ENCODE measurements at regions not wholly inside any gene's neighbourhood (a gene's known extent, or its start where the extent isn't known, plus 50 kb on each side); places are given as distances from the start of the nearest gene placed in this dataset.
"Not testable (repeated sequence)": the region's sequence is repeated elsewhere in the genome, so short reads cannot be mapped to it uniquely, and the experiment has no call there.

DNA sequence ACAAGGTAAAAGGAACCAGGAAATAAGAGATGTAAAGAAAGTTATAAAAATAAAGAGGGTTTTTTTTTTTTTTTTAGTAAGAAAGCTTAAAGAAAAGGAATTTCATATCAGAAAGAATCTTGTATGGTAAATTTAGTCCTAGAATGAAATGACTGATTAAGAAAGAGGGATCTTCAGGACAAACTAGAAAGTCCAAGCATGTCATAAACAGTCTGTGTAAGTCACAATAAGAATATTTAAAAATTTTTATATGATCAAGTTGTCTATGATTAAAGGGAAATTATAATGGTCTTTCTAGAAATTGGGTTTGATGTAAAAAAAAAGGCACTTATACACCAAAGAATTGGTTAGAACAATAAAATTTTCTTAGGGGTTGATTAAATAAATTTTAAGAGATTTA lies 289.5 kb downstream of the XPNPEP1 start:
- DNase-seq, result no peak
- H3K4me2 ChIP-seq (ENCODE audit: unreplicated experiment), result no peak overlapping the region
- H4K20me1 ChIP-seq (ENCODE audit: insufficient read depth), result no peaks in the 10 kb centered on the region
- TF ChIP-seq EZH2phosphoT487 (IDR thresholded peaks at IDR 0.05; ENCODE audit: insufficient read depth, low read depth) (no peak), EZH2 (IDR thresholded peaks at IDR 0.05; ENCODE audit: insufficient read depth, poor library complexity, severe bottlenecking) (no peak)
- H3K36me3 ChIP-seq (ENCODE audit: low read depth), result no peaks in the 10 kb centered on the region
- no peak overlapping the region for H3K27ac ChIP-seq
- H3K4me3 ChIP-seq, result no peak overlapping the region
- H3K9me3 ChIP-seq (ENCODE audit: low read depth), result no peaks in the 10 kb centered on the region
- no peaks in the 10 kb centered on the region for H3F3A ChIP-seq (ENCODE audit: insufficient read depth)
- in situ Hi-C loops (cut with MboI), result no loop called here
- no peaks in the 10 kb centered on the region for H3K9me2 ChIP-seq (ENCODE audit: insufficient read depth)
- no peaks in the 10 kb centered on the region for H3K79me2 ChIP-seq (ENCODE audit: insufficient read depth)
- no peaks in the 10 kb centered on the region for H3K4me1 ChIP-seq (ENCODE audit: insufficient read depth)
- no peak overlapping the region for H3K9ac ChIP-seq
- no peak overlapping the region for H2AFZ ChIP-seq
- no peaks in the 10 kb centered on the region for H3K27me3 ChIP-seq (replicated peaks; ENCODE audit: insufficient read depth)

DNA sequence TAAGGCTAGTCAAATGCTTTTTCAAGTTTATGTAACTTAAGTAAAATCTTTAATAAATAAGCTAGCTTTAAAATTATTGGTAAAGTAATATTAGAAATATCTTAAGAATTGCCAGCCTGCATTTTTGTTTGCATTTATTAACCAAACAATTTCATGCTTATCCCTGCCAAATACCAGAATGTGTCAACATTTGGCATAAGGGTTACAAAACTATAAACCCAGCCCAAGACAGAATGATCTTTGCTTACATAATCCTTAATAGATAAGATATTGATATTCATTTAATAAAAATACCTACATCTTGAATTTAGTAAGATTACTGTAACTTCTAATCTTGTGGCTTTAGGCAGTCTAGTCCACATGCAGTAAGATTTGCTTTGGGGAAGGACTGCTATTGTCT lies 290.3 kb downstream of the XPNPEP1 start:
- H3K79me2 ChIP-seq (ENCODE audit: insufficient read depth); H3F3A ChIP-seq (ENCODE audit: insufficient read depth); H3K4me1 ChIP-seq (ENCODE audit: insufficient read depth); H3K27me3 ChIP-seq (replicated peaks; ENCODE audit: insufficient read depth); H3K4me2 ChIP-seq (ENCODE audit: unreplicated experiment); H4K20me1 ChIP-seq (ENCODE audit: insufficient read depth); H3K9me2 ChIP-seq (ENCODE audit: insufficient read depth); H3K4me3 ChIP-seq; H3K9ac ChIP-seq; H3K36me3 ChIP-seq (ENCODE audit: low read depth); in situ Hi-C loops (cut with MboI); H2AFZ ChIP-seq; H3K9me3 ChIP-seq (ENCODE audit: low read depth); DNase-seq; H3K27ac ChIP-seq: not testable (repeated sequence)

DNA sequence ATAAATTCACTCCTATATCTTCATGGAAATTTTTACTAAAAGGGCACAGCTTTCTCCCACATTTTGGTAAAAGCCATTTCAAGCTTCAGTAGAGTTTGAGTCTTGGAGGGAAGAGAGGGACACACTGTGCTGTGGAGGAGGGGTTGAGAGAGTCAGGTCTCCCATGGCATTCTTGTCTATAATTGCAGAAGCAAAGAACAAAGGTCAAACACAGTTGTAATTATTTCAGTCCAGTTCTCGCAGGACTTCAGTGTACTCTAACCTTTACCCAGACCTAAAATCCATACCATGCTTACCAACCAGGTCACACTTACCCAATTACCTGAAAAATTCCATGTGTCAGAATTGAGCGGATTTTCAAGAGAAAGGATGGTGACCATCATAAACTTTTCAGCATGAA lies 298.4 kb downstream of the XPNPEP1 start:
- 15 to 19% methylated on average over 2 of the region's 2 CpGs for WGBS, 2 experiments (ENCODE audit: low coverage in 1 of 2, low lambda C conversion rate in 2 of 2, missing lambda C conversion rate in 2 of 2)
- no peak overlapping the region for H3K4me2 ChIP-seq (ENCODE audit: unreplicated experiment)
- no peaks in the 10 kb centered on the region for H3K27me3 ChIP-seq (replicated peaks; ENCODE audit: insufficient read depth)
- no peaks in the 10 kb centered on the region for H3K9me2 ChIP-seq (ENCODE audit: insufficient read depth)
- H3F3A ChIP-seq (ENCODE audit: insufficient read depth), result no peaks in the 10 kb centered on the region
- H3K79me2 ChIP-seq (ENCODE audit: insufficient read depth), result no peaks in the 10 kb centered on the region
- H4K20me1 ChIP-seq (ENCODE audit: insufficient read depth), result no peaks in the 10 kb centered on the region
- no peak overlapping the region for H3K9ac ChIP-seq
- no peak overlapping the region for H3K27ac ChIP-seq
- no peaks in the 10 kb centered on the region for H3K9me3 ChIP-seq (ENCODE audit: low read depth)
- in situ Hi-C loops (cut with MboI), result no loop called here
- H2AFZ ChIP-seq, result no peak overlapping the region
- no peak overlapping the region for H3K4me3 ChIP-seq
- DNase-seq, result no peak
- no peaks in the 10 kb centered on the region for H3K4me1 ChIP-seq (ENCODE audit: insufficient read depth)
- no peaks in the 10 kb centered on the region for H3K36me3 ChIP-seq (ENCODE audit: low read depth)
- no peak for TF ChIP-seq EZH2phosphoT487 (IDR thresholded peaks at IDR 0.05; ENCODE audit: insufficient read depth, low read depth)
- no peak for TF ChIP-seq EZH2 (IDR thresholded peaks at IDR 0.05; ENCODE audit: insufficient read depth, poor library complexity, severe bottlenecking)

DNA sequence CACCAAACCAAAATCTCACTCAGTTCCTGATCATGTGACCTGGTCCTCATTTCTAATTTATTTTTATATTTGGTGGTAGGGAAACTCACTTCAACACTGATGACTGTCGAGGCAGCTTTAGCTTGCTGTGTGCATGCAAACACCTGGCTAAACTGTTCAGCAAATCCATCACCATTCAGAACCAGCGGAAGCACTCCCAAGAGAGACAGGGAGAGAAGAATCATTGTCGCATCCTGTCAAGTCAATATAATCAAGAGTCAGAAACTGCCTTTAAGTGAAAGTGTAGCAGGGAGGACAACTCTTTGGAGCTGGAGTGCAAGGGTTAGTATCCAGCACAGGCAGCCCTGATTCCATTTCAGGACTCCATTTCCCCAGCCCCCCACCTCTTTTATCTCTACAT lies 300.7 kb downstream of the XPNPEP1 start:
- no peaks in the 10 kb centered on the region for H3K9me3 ChIP-seq (ENCODE audit: low read depth)
- no peaks in the 10 kb centered on the region for H3K4me1 ChIP-seq (ENCODE audit: insufficient read depth)
- no peak overlapping the region for H2AFZ ChIP-seq
- H3K79me2 ChIP-seq (ENCODE audit: insufficient read depth), result no peaks in the 10 kb centered on the region
- no peak overlapping the region for H3K4me2 ChIP-seq (ENCODE audit: unreplicated experiment)
- H3K4me3 ChIP-seq, result no peak overlapping the region
- in situ Hi-C loops (cut with MboI), result no loop called here
- H3K36me3 ChIP-seq (ENCODE audit: low read depth), result no peaks in the 10 kb centered on the region
- H3K27me3 ChIP-seq (replicated peaks; ENCODE audit: insufficient read depth), result no peaks in the 10 kb centered on the region
- no peaks in the 10 kb centered on the region for H4K20me1 ChIP-seq (ENCODE audit: insufficient read depth)
- no peak overlapping the region for H3K9ac ChIP-seq
- no peaks in the 10 kb centered on the region for H3F3A ChIP-seq (ENCODE audit: insufficient read depth)
- no peak overlapping the region for H3K27ac ChIP-seq
- no peaks in the 10 kb centered on the region for H3K9me2 ChIP-seq (ENCODE audit: insufficient read depth)
- no peak for DNase-seq
- 45 to 46% methylated on average over 3 of the region's 3 CpGs for WGBS, 2 experiments (ENCODE audit: low coverage in 1 of 2, low lambda C conversion rate in 2 of 2, missing lambda C conversion rate in 2 of 2)
- TF ChIP-seq EZH2phosphoT487 (IDR thresholded peaks at IDR 0.05; ENCODE audit: insufficient read depth, low read depth) (no peak), EZH2 (IDR thresholded peaks at IDR 0.05; ENCODE audit: insufficient read depth, poor library complexity, severe bottlenecking) (no peak)

DNA sequence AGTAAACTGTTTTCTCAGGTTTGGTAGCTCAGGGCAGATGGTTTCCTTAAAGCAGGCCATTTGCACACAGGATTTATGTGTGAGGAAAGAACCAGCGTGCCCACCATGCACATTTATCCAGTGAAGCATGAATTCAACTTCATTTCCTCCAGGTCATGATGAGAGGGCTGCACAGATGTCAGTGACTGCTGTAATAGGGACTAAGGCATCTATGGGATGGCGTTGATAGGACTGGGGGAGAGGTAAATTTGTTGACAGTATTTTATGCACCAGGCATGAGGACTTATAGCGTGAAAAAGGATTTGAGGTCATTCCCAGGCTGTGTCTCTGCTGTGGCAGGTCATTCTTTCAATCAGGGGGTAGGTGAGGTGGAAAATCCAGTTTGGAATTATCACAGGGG lies 302.9 kb downstream of the XPNPEP1 start:
- no peaks in the 10 kb centered on the region for H3K36me3 ChIP-seq (ENCODE audit: low read depth)
- H3K4me1 ChIP-seq (ENCODE audit: insufficient read depth), result no peaks in the 10 kb centered on the region
- no peaks in the 10 kb centered on the region for H4K20me1 ChIP-seq (ENCODE audit: insufficient read depth)
- H3K9ac ChIP-seq, result no peak overlapping the region
- no peaks in the 10 kb centered on the region for H3K27me3 ChIP-seq (replicated peaks; ENCODE audit: insufficient read depth)
- no peak overlapping the region for H2AFZ ChIP-seq
- TF ChIP-seq EZH2phosphoT487 (IDR thresholded peaks at IDR 0.05; ENCODE audit: insufficient read depth, low read depth) (no peak), EZH2 (IDR thresholded peaks at IDR 0.05; ENCODE audit: insufficient read depth, poor library complexity, severe bottlenecking) (no peak)
- no peak overlapping the region for H3K27ac ChIP-seq
- no peak overlapping the region for H3K4me2 ChIP-seq (ENCODE audit: unreplicated experiment)
- in situ Hi-C loops (cut with MboI), result no loop called here
- H3K4me3 ChIP-seq, result no peak overlapping the region
- H3F3A ChIP-seq (ENCODE audit: insufficient read depth), result no peaks in the 10 kb centered on the region
- DNase-seq, result no peak
- H3K79me2 ChIP-seq (ENCODE audit: insufficient read depth), result no peaks in the 10 kb centered on the region
- 6 to 8% methylated on average over 3 of the region's 3 CpGs for WGBS, 2 experiments (ENCODE audit: low coverage in 1 of 2, low lambda C conversion rate in 2 of 2, missing lambda C conversion rate in 2 of 2)
- no peaks in the 10 kb centered on the region for H3K9me3 ChIP-seq (ENCODE audit: low read depth)
- no peaks in the 10 kb centered on the region for H3K9me2 ChIP-seq (ENCODE audit: insufficient read depth)

Data from GM23248 (cell line).